GM13977 (cell line): ENCODE measurements at regions not wholly inside any gene's neighbourhood (a gene's known extent, or its start where the extent isn't known, plus 50 kb on each side); places are given as distances from the start of the nearest gene placed in this dataset.

ENCODE experiments used
- DNase-seq: peaks from one replicate; pipeline ENCODE4 v3.0.0; 2012; ENCODE audit warnings: low spot score
- CTCF ChIP-seq: IDR thresholded peaks from 2 replicates; pipeline ENCODE4 v1.5.1; 2012; ENCODE audit warnings: mild to moderate bottlenecking, control low read depth; ENCODE audit not compliant: insufficient read depth; ENCODE audit errors: extremely low read depth, missing control alignments
- in situ Hi-C: fragments of 300-500 bp; cut with MboI; formaldehyde crosslinking; loops from one replicate; pipeline ENCODE4 v1.12.0; 2022; ENCODE audit warnings: low sequenced_read_pairs, low pct_unique_long_range_greater_than_20kb, mixed read lengths, inconsistent platforms; ENCODE audit not compliant: unreplicated experiment

DNA sequence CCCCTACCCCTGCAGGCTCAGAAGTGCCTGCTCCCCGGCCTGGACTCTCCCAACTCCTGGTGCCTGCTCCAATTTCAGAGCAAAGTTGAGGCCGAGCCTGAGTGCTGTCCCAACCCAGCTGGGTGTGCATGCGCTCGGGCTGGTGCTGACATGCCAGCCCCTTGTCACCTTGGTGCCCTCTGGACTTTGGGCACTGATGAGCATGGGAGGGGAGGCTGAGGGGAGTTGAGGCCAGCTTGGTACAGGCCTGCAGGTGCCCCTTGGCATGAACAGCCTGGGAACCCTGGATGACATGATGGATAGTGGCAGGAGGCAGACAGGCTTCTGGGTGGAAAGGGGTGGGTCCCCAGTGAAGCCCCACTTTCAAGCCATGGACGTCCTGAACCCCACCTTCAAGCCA is 366.1 kb upstream of the NEGR1 start:
- in situ Hi-C loops, result no loop called here
- no peak for DNase-seq
- TF ChIP-seq CTCF, result no peak

- DNase-seq, result no peak
- in situ Hi-C loops, result no loop called here
- TF ChIP-seq CTCF, result no peak
These were observed 360.8 kb upstream of the NEGR1 start for GRCh38 chr1:72643142-72643541.

DNA sequence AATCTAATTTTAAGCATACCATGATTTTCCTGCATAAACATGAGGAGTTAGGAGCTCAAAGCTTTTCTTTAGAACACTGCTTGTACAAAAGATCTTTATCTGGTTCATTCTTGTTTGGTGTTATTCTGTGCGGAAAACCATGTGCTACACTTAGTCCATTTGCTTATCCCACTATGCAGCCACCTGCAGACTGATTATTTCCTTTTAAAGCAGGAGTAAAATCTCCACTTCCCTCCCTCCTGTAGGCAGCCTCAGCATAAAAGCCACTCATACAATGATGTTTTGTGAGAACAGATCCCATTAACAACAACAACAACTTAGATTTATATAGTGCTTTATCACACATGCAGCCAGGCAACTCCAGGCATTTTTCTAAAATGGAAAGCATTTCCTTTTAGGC is 355.3 kb upstream of the NEGR1 start:
- TF ChIP-seq CTCF, result no peak
- DNase-seq, result no peak
- in situ Hi-C loops, result no loop called here

GRCh38 chr1:72636631-72637030 is 354.3 kb upstream of the NEGR1 start:
- TF ChIP-seq CTCF, result no peak
- in situ Hi-C loops, result no loop called here
- no peak for DNase-seq

GRCh38 chr1:72635719-72636118 is 353.4 kb upstream of the NEGR1 start:
- DNase-seq, result no peak
- TF ChIP-seq CTCF, result no peak
- in situ Hi-C loops, result no loop called here

- TF ChIP-seq CTCF, result no peak
- in situ Hi-C loops, result no loop called here
- DNase-seq, result no peak
These were observed 352.6 kb upstream of the NEGR1 start for GRCh38 chr1:72634946-72635345.

DNA sequence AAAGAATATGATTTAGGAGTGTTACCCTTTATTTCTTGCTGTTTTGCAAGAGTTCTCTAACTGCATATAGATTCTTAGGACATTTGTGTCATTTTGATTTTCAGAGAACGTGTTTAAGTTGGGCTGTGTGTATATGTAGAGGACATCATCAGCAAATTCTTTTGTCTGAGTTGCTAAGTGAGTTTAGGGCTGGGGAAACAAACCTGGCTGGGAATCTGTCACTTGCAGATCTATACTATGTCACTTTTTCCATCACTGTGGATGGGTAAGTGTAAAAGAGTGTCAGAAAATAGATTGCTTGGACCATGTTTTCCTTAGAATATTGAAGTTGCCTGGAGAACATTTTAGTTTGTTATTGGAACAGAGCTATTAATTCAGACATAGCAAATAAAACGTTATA is 349.1 kb upstream of the NEGR1 start:
- DNase-seq, result no peak
- TF ChIP-seq CTCF, result no peak
- in situ Hi-C loops, result no loop called here
